ENCODE measurements at regions not wholly inside any gene's neighbourhood (a gene's known extent, or its start where the extent isn't known, plus 50 kb on each side); places are given as distances from the start of the nearest gene placed in this dataset.

DNA sequence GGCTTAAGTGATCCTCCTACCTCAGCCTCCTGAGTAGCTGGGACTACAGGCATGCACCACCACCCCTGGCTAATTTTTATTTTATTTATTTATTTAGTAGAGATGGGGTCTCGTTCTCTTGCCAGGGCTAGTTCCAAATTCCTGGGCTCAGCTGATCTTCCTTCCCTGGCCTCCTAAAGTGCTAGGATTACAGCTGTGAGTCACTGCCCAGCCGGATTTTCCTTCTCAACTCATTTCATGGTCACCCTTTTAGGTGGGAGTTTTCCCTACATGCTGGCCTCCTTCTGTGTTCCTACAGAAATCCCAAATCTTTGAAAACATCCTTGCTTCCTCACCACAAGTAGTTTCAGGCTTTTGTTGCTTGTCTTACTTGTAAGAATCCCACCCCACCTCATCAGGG lies 102.1 kb upstream of the SIAH1 start:
- no peak overlapping the region for H3K4me3 ChIP-seq (ENCODE audit: low read depth, low read length)
- no peak for TF ChIP-seq POLR2A (IDR thresholded peaks at IDR 0.05; ENCODE audit: extremely low read depth, insufficient read length)
- TF ChIP-seq, protein P1, sequence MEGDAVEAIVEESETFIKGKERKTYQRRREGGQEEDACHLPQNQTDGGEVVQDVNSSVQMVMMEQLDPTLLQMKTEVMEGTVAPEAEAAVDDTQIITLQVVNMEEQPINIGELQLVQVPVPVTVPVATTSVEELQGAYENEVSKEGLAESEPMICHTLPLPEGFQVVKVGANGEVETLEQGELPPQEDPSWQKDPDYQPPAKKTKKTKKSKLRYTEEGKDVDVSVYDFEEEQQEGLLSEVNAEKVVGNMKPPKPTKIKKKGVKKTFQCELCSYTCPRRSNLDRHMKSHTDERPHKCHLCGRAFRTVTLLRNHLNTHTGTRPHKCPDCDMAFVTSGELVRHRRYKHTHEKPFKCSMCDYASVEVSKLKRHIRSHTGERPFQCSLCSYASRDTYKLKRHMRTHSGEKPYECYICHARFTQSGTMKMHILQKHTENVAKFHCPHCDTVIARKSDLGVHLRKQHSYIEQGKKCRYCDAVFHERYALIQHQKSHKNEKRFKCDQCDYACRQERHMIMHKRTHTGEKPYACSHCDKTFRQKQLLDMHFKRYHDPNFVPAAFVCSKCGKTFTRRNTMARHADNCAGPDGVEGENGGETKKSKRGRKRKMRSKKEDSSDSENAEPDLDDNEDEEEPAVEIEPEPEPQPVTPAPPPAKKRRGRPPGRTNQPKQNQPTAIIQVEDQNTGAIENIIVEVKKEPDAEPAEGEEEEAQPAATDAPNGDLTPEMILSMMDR (IDR thresholded peaks at IDR 0.05; ENCODE audit: low read depth, low read length): no peak
- TF ChIP-seq, protein P2, sequence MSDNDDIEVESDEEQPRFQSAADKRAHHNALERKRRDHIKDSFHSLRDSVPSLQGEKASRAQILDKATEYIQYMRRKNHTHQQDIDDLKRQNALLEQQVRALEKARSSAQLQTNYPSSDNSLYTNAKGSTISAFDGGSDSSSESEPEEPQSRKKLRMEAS (IDR thresholded peaks at IDR 0.05; ENCODE audit: low read depth, low read length): no peak
- TF ChIP-seq MYC (IDR thresholded peaks at IDR 0.05; ENCODE audit: low read depth, low read length): no peak
- no peak for DNase-seq (ENCODE audit: low read depth)

DNA sequence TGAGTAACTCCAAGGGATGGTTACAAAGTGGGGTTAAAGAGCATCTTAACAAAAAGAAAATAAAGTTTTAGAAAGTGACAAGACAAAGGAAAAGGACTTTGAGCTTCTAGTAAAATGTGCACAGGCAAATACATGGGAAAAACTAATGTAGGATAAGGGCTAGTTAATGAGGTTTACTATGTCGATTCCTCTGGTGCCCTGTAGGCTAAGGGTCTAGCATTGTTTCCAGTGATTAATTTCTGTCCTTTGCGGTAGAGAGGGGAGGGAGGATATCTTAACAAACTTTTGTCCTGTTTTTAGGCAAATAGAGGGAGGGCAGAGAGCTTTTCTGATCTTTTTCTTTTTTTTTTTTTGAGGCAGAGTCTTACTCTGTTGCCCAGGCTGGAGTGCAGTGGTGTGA lies 96.6 kb upstream of the SIAH1 start:
- H3K4me3 ChIP-seq (ENCODE audit: low read depth, low read length): no peak overlapping the region
- DNase-seq (ENCODE audit: low read depth): no peak
- TF ChIP-seq MYC (IDR thresholded peaks at IDR 0.05; ENCODE audit: low read depth, low read length): no peak
- TF ChIP-seq, protein P2 (IDR thresholded peaks at IDR 0.05; ENCODE audit: low read depth, low read length): no peak
- no peak for TF ChIP-seq POLR2A (IDR thresholded peaks at IDR 0.05; ENCODE audit: extremely low read depth, insufficient read length)
- TF ChIP-seq, protein P1 (IDR thresholded peaks at IDR 0.05; ENCODE audit: low read depth, low read length): no peak

DNA sequence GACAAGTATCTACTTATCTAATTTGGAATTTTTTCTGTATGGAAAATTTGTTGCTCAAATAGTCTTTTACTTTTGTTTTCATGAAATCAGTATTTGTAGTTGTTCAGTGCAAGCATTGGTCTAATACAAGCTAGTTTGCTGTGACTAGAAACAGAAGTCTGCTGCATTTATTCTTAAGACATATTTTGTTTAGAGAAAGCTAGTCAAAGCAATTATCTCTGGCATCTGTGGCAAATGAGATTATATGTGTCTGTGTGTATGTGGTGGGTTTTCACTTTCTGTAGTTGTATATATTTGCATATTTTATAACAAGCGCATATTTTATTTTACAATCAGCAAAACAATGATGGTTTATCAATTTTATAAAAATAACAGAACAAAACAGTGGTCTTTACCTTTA lies 96.0 kb upstream of the SIAH1 start:
- TF ChIP-seq POLR2A (IDR thresholded peaks at IDR 0.05; ENCODE audit: extremely low read depth, insufficient read length): no peak
- TF ChIP-seq, protein P1 (IDR thresholded peaks at IDR 0.05; ENCODE audit: low read depth, low read length): no peak
- TF ChIP-seq, protein P2 (IDR thresholded peaks at IDR 0.05; ENCODE audit: low read depth, low read length): no peak
- no peak for TF ChIP-seq MYC (IDR thresholded peaks at IDR 0.05; ENCODE audit: low read depth, low read length)
- no peak overlapping the region for H3K4me3 ChIP-seq (ENCODE audit: low read depth, low read length)
- no peak for DNase-seq (ENCODE audit: low read depth)

DNA sequence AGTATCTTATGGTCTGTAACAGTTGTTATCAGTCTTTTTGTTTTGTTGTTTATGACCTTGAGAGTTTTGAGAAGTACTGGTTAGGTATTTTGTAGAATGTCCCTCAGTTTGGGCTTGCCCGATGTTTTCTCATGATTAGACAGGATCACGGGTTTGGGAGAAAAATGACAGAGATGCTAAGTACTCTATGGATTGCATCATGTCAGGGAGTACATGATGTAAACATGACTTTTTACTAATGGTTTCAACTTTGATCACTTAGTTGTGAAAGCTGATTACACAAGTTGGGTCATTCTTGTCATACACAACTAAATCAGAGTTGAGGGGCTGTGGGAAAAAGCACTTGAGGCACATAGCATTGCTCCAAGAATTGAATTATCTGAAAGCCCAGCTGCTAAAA lies 94.7 kb upstream of the SIAH1 start:
- no peak for DNase-seq (ENCODE audit: low read depth)
- TF ChIP-seq MYC (IDR thresholded peaks at IDR 0.05; ENCODE audit: low read depth, low read length) (no peak), POLR2A (IDR thresholded peaks at IDR 0.05; ENCODE audit: extremely low read depth, insufficient read length) (no peak)
- TF ChIP-seq, protein P2 (IDR thresholded peaks at IDR 0.05; ENCODE audit: low read depth, low read length): no peak
- TF ChIP-seq, protein P1 (IDR thresholded peaks at IDR 0.05; ENCODE audit: low read depth, low read length): no peak
- H3K4me3 ChIP-seq (ENCODE audit: low read depth, low read length): no peak overlapping the region

DNA sequence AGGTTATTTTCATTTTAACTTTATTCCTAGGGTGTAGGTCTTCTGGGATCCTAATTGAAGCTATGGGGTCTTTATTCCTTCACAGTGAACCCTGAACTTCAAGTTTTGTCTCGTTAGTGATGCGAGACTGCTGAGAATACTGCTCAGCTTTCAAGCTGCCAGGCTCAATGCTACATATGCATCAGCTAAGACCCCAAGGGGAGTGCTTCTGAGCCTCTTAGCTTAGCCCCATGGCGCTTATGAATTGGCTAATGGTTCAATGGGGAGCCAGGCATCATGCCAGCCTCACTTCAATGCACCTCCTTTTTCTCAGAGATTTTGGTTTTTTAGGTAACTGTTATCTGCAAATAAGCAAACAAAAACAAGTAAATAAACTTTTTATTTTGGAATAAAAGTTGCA lies 94.1 kb upstream of the SIAH1 start:
- TF ChIP-seq MYC (IDR thresholded peaks at IDR 0.05; ENCODE audit: low read depth, low read length): no peak
- no peak for TF ChIP-seq POLR2A (IDR thresholded peaks at IDR 0.05; ENCODE audit: extremely low read depth, insufficient read length)
- TF ChIP-seq, protein P1 (IDR thresholded peaks at IDR 0.05; ENCODE audit: low read depth, low read length): no peak
- TF ChIP-seq, protein P2 (IDR thresholded peaks at IDR 0.05; ENCODE audit: low read depth, low read length): no peak
- no peak for DNase-seq (ENCODE audit: low read depth)
- H3K4me3 ChIP-seq (ENCODE audit: low read depth, low read length): no peak overlapping the region

DNA sequence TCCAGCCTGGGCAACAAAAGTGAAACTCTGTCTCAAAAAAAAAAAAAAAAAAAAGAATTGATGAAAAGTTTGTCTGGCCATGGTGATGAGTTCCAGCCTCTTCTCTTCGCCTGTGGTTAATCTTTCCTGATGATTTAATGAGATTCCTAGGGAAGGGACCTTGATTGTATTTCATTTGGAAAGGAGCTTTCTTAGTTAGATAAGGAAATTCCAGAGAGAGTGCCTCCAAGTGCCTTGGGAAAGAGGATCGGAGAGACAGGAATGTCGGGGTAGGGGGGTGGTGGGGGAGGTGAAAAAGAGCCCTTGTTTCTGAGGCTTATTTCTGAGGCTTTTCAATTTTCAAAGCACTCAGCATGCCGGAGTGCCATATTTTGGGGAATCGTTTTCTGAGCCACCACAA lies 93.2 kb upstream of the SIAH1 start:
- no peak for DNase-seq (ENCODE audit: low read depth)
- H3K4me3 ChIP-seq (ENCODE audit: low read depth, low read length): no peak overlapping the region
- TF ChIP-seq, protein P1 (IDR thresholded peaks at IDR 0.05; ENCODE audit: low read depth, low read length): no peak
- TF ChIP-seq, protein P2 (IDR thresholded peaks at IDR 0.05; ENCODE audit: low read depth, low read length): no peak
- TF ChIP-seq POLR2A (IDR thresholded peaks at IDR 0.05; ENCODE audit: extremely low read depth, insufficient read length) (no peak), MYC (IDR thresholded peaks at IDR 0.05; ENCODE audit: low read depth, low read length) (no peak)

Data from NB4 (cell line).